ENCODE measurements at regions not wholly inside any gene's neighbourhood (a gene's known extent, or its start where the extent isn't known, plus 50 kb on each side); places are given as distances from the start of the nearest gene placed in this dataset. TPM values are rescaled to one million over a fixed set of nuclear protein-coding genes. Genes with fewer than 3 reads are reported as not detected.

DNA sequence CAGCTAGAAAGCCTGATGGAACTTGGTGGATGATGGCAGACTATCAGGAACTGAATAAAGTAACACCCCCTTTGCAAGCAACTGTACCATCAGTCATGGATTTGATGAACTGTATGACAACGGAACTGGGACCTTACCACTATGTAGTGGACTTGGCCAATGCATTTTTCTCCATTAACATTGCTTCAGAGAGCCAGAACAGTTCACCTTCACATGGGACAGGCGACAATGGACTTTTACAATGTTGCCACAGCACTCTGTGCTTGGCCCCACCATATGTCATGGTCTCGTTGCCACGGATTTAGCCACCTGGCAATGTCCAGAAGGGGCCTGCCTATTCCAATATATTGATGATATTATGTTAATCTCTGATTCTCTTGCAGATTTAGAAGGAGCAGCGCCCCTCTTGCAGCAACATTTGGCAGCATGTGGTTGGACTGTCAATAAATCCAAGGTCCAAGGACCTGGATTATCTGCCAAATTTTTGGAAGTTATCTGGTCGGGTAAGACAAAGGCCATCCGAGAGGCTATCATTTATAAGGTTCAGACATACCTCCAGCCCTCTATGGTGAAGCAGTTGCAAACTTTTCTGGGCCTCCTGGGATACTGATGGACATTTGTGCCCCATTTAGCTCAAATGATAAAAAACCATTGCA, 52.2 kb upstream of the ZC3H15 start:
- Histone ChIP-seq H3K4me3 (no peak overlapping the region), H3K9me3 (no peaks in the 10 kb centered on the region), H3K4me1 (no peaks in the 10 kb centered on the region), H3K36me3 (no peaks in the 10 kb centered on the region), H3K27me3 (no peaks in the 10 kb centered on the region), H3K27ac (no peak overlapping the region)
- TF ChIP-seq, protein P1, sequence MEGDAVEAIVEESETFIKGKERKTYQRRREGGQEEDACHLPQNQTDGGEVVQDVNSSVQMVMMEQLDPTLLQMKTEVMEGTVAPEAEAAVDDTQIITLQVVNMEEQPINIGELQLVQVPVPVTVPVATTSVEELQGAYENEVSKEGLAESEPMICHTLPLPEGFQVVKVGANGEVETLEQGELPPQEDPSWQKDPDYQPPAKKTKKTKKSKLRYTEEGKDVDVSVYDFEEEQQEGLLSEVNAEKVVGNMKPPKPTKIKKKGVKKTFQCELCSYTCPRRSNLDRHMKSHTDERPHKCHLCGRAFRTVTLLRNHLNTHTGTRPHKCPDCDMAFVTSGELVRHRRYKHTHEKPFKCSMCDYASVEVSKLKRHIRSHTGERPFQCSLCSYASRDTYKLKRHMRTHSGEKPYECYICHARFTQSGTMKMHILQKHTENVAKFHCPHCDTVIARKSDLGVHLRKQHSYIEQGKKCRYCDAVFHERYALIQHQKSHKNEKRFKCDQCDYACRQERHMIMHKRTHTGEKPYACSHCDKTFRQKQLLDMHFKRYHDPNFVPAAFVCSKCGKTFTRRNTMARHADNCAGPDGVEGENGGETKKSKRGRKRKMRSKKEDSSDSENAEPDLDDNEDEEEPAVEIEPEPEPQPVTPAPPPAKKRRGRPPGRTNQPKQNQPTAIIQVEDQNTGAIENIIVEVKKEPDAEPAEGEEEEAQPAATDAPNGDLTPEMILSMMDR (IDR thresholded peaks at IDR 0.05): no peak
- no peak for TF ChIP-seq POLR2A (IDR thresholded peaks at IDR 0.05)
- no peak for DNase-seq
- intact Hi-C loops (cut with DNase I; ENCODE audit: low total_unique reads): no loop called here

Small RNA genes in the stretch of these regions (small RNA-seq; reads per million reads assigned to genes)
- gene AC104058.1: not detected
